ENCODE measurements at regions not wholly inside any gene's neighbourhood (a gene's known extent, or its start where the extent isn't known, plus 50 kb on each side); places are given as distances from the start of the nearest gene placed in this dataset.

DNA sequence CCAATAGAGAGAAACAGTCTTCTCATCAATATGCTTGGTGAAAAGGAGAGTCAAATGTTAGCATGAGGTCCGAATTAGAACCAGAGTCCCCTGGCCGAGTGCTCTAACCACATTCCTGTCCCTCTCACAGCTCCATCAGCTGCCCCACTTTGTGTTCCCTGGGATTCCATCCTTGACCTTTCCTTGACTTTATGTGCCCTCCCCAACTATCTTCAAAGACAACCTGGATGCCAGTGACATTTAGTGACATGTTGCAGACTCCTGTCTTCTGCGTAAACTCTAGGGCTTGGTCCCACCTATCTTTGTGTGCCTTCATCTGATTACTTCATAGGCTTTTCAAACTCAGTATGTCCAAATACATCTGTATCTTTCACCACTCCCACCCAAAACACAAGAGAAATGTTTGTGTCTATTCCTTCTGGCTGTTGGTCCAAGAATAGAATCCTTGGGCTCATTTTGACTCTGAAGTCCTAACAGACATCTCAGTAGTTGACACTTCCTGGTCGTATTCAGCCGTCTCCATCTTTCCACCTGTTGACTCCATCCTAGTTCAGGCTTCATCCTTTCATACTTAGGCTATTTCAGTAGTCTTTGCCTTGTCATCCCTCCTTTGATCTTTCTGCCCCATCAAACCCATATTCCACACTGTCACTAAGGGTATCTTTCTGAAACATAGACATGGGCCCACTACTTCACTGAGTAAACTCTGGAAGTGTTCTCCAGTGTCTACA lies 101.4 kb upstream of the CD180 start:
- DNase-seq (ENCODE audit: low spot score): no peak

DNA sequence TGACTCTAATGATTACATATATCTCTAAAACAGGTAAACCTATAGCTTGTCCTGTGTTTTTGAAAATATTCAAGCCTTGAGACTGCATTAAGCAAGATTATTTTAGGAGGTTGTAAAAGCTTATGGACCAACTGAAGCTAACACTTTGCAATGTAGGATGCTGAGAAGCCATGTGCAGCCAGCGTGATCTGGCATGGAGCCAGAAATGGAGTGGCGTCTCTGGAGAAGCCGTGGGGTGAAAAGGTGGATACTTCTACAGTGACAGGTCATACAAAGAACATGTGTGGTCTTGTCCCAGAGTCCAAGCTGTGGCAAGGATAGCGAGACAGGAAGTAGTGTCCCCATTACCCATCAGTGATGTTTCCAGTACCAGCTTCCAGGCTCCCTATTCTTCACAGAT lies 100.8 kb upstream of the CD180 start:
- no peak for DNase-seq (ENCODE audit: low spot score)

DNA sequence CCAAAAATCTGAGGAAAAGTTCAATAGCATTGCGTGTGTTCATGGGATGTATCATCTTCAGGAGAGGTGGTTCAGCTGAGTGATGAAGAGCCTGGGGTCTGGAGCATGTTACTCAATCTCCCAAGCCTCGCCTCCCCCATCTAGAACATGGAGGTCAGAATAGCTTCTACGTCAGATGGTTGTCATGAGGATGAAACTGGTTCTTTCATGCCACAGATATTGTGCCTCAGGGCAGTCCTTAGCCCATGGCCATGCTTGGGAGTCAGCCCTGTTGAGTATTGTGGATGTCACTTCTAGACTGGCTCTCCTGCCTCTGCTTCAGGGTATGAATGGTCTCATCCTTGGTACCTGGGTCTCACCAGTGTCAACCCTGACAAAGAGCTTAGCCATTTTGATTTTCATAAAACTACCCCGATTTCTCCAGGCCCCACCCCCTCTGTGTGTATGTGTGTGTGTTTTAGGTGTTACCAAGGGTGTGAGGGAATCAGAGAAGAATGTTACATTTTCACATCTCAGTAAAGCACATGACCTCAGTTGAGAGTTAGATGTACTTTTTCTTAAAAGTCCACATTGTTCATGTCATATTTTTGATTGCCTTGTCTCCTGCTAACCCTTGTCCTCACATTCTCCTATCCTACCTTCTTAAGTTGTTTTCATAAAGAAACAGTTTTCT lies 97.8 kb upstream of the CD180 start:
- no peak for DNase-seq (ENCODE audit: low spot score)

DNA sequence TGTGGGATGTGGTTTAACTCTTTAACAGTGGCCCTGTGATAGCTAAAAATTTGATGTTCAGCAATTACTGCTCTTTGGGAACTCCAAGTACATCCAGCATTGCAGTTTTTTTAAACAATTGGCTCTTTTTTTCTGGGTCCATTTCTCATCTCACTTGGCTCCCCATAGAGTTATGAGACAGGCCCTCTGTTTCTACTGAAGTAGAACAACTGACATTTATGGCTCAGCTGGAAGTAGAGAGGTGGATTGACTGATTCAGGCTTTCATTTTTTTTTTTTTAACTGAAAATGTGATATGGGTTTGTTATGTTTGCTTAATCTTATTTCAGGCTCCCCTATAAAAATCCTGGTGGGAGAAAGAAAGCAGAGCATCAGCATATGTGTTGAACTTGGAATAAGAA lies 96.6 kb upstream of the CD180 start:
- DNase-seq (ENCODE audit: low spot score): no peak

DNA sequence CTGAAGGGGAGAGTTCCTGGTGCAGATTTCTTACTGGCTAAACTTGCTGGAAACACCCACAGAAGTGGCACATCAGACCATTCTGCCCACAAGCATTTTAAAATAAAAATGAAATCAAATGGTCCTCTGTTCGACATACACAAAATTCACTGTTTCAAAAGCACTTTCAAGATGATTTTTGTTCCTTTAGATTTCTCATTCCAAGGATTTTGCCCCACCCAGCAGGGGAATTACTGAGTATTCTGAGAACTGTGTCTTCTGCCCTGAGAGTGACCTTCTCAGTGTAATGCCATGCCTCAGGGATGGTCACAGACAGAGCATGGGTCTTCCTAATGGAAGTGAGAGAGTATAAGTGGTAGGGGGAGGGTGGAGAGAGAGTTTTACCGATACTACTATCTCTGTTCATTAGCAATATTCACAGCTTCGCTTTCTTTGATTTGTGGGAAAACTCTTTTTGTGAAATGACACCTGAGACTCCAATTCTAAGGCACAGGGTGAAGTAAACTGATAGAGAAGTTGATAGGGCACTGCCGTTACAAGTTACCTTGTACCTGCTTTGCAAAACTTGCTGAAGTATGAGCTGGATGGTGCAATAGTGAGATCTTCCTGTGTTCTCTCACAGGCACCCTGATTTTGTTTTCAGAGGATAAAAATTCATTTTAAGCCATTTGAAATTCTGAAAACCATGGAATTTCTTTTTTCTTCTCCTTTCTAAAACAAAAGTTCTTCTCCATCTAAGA lies 95.8 kb upstream of the CD180 start:
- DNase-seq (ENCODE audit: low spot score): no peak

DNA sequence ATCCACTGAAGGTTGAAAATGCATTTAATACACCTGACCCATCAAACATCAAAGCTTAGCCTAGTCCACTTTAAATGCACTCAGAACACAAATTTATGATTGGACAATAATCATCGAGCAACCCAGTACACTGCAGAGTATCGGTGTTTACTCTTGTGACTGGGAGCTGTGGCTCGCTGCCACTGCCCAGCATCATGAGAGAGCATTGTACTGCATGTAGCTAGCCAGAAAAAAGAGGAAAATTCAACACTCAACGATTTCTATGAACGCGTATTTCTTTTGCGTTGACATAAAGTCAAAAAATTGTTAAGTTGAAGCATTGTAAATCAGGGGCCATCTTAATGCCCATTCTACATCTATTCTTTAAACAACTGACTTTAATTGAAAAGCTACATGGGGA lies 95.1 kb upstream of the CD180 start:
- peak; percentile 83 for DNase-seq (ENCODE audit: low spot score)

DNA sequence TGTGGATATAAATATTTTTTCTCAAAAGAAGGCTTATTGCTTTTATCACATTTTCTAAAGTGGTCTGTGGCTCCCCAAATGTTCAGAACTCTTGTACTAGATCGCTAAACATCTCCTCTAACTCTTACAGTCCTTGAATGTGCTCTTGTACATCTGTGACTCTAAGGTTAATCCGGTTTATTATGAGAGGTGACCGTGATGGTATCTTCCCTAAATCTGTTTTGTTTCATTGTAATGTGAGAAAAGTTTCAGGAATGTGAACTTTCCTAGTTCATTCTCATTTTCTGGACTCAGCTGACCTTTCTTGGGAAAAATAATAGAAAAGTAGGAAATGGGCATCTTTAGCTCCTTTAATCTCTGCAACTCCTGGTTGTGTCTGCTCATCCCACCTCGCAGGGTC lies 94.5 kb upstream of the CD180 start:
- DNase-seq (ENCODE audit: low spot score): no peak

DNA sequence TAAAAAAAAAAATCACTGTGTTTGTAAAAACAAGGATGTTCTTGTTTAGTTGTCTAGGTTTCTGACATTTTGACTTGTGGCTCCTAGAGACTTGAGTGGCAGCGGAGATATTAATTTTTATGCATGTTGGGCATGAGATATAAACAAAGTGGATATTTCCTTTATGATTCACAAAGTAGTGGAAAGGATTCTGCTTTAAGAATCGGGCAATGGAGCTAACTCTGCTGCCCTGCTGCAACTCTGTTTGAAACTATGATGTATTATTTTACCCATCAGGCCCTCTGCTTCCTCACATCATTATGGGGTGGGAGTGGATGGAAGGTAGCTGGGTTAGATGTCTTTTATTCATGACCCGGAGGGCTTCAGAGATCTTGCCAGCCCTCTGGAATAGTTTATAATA lies 94.1 kb upstream of the CD180 start:
- no peak for DNase-seq (ENCODE audit: low spot score)

DNA sequence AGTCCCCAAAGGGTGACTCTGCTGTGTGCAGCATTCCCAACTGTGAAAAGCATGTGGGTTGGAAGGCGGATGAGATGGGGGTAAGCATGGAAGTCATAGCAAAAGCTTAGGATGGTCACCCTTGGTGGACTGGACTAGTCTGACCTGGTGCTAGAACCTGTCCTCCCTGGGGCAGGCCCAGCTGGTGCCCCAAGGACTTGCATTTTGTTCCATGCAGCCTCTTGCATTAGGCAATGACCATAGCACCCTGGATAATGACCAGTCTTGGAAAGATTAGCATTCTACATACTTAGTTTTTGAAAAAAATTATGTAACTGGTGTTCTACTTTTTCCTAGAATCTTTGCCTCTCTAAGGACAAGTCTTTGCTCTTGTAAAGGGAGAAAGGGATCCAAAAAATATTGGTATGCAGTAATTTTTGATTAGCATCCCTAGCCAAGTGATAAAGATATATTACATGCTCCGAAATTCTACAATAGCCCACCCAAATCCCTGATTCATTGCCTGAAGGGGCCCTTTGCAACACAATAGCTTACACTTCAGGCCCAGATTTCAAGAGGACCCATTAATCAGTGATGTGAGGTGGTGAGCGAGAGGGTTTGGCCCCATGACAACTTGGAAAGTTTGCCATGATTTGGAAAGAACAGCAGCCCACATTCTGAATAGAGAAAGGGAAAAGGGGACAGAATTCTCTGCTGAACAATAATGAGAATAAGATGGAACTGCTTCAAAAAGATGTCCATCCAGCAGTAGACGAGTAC lies 93.3 kb upstream of the CD180 start:
- no peak for DNase-seq (ENCODE audit: low spot score)

DNA sequence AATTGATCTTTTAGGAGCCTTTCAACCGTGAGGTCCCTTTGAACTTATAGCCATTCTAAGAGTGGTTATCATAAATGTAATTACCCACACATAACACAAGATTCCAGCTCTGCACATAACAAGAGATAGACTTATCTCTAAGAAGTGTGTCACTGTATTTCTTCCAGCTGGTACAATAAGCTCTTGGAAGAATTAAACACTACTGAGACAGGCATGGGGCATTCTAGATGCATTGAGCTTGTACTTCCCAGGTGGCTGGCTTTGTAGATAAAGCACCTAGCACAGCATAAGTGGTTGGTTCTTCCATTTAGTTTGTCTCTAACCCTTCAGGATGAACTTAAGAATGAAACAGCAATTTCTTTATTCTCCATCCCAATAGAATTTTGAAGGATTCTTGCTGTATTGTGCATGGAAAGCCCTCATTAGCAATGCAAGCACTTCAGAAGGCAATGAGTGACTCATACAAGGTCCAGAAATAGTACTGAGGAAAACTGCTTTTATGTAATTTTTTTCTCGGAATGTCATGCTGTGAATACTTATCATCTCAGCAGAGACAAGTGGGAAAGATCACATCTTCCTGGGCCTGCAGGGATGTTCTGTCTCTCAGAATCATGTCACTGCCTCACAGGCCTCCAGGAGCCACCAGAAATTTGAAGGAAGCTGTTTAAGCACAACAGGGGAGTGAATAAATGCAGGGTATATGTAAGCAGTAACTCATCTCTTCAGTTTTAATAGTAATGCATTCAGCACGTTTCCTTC lies 91.1 kb upstream of the CD180 start:
- DNase-seq (ENCODE audit: low spot score): no peak

DNA sequence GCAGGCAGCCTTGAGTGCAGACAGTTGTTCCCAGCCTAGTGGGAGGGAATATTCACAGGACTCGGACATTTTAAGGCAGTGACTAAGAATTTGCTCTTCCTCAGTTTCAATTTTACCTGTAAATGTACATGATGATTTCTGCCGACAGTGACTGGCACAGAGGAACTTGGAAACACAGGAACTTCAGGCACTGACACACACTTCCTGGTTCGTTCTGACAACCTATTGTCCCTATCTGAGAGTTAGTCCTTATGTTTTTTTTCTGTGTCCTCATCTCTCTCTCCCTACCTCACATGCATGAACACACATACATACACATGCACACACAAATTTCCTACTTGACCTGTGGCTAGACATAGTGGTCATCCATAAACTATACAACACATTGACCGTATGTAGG lies 89.4 kb upstream of the CD180 start:
- DNase-seq (ENCODE audit: low spot score): no peak

DNA sequence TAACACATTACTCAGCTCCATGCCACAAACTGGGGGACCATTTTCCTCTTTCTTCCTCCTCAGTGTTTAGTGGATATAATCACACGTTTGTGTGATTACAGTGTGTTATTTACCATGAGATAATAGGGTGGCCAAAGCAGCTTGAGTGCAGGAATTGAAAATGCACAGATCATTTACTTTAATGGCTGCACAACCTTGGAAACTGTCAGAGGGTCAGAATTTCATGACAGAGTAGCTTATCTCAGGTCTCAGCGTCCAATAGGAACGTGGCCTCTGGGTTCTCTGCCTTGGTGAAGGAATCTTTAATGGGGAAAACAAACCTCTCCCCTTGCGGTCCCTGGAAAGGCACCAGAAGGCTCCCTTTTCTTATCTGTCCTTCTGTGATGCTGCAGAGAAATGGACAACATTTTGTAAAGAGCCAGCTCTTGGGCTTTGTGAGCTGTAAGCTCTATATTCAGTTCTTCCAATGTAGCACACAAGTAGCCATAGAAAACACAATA lies 87.4 kb upstream of the CD180 start:
- DNase-seq (ENCODE audit: low spot score): no peak

DNA sequence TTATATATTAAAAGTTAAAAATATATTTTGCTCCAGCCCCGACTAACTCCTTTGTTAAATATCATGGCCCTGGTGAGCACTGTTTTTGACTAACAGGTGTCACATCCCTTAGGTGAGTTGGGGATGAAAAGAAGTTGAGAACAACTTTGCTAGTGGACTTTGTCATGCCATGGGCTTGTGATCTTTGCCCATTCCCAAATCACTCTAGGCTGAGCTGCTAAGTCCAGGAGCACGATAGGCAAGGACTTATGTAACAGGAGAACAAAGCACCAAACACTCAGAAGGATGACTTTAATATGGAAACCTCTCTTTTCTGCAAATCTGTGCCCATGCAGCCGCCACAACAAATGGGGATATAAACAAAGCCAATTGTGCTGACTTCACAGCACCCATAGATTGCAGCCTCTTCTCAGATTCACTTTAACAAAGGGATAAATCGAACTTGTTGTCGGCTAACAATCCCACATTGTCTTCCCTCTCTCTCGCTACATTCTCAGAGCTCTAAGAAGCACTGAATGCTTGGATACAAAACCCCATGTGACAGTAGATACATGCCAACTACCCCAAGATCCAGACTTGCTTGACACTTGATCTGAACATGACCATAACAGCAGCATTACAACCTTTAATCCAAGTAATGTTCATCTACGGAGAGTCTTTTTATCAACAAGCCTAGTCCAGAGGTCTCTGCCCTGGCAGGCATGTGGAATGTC lies 86.8 kb upstream of the CD180 start:
- DNase-seq (ENCODE audit: low spot score): peak; percentile 96

DNA sequence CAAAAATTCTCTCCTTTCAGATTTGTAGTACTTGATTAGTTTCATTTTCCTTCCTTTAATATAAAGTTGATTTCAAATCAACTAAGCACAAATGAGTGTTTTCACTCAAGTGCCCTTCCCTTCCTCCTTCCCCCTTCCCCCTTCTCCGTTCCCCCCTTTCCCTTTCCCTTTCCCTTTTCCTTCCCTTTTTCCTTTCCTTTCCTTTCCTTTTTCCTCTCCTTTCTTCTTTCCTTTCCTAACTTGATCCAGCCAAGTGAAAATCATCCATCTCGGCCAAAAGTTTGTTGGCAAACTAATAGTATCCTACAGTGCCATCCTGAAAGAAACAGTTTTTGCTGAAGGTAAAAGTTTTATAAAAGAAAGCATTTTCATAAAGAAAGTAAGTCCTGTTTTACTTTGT lies 85.3 kb upstream of the CD180 start:
- no peak for DNase-seq (ENCODE audit: low spot score)

DNA sequence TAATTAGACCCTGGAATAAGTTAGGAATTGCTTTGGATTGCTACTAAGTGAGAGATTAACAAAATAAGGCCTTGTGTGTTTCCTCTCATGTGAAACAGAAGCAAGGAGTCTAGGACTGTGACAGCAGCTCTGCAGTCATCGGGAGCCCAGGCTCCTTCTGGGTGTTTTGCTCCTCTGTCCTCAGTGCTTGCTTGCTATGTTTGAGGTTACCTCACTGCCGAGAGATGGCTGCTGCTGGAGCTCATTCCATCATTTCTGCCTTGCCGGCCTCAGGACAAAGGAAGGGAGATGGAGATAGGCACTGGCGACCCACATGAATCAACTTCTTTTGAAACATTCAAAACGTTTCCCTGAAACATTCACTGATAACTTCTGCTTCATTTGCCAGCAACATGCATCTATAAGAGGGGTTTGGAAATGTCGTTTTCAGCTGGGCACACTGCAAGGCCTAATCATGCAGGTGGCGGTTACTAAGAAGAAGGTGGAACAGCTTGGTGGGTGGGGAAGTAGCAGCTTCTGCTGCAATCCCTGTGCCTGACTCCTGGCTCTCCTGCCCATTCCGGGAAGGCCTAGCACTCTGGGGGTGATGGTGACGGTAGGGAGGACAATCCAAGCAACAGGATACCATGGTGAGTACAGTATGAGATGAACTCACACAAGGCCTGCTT lies 77.2 kb upstream of the CD180 start:
- no peak for DNase-seq (ENCODE audit: low spot score)

DNA sequence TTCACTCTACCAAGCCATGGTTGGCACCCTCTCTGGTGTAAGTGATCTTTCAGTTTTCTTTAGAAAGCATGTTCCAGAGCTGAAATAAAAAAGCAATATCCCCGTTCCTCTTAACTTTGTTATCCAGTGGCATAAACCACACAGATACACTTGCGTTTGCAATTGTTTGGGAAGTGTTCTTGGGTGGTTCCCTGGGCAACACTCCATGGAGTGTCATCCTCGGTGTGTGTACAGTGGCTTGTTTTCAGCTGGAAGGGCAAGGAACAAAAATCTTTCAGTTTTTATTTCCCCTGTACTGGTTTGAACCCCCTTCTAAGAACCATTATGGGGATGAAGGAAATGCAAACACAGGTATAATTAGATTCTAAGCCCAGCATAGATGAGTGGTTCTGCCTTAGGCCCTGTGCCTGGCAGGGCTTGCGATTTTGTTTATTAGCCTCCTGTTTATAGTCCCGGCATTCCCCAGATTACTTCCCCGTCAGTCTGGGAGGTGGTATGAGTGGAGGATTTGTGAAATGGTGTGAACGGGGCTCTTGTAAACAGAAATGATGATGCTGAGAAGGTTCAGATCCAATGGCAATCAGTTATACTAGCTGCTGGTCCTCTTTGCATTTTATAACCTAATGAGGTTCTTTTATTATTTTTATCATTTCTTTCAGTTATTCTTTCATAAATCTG lies 76.0 kb upstream of the CD180 start:
- no peak for DNase-seq (ENCODE audit: low spot score)

DNA sequence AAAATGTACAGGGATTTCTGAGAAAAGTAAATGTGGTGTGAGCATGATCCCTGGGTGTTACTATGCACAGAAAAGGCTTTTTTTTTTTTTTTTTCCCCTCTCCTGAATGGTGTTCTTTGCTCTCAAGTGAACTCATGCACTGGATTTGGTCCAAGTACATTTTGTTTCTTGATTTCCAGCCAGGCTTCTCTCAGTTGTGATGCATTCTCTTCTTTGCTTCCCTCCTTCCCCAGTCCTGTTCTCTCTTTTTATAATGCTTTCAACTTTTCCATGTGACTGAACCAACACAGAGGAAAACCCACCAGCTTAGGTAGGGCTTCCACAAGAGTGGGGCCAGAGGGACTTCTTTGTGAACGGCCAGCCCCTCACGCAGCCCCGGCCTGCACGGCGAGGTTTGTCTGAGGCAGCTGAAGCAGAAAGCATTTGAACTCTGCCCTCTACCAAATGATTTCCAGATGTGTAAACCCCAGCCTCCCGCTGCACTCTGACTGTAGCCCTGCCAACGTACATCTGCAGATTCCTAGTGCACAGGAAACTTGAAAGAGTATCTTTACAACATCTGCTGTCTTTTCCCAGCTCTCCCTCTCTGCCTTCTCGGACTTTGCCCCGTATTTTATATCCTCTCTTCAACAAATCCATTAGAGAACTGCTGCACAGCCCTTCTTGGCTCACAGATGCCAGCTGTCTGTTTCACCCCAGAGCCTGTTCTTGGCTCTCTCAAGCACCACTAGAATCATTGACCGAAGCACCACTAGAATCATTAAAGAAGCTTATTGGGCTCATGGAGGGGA lies 71.8 kb upstream of the CD180 start:
- peak; percentile 88 for DNase-seq (ENCODE audit: low spot score)

DNA sequence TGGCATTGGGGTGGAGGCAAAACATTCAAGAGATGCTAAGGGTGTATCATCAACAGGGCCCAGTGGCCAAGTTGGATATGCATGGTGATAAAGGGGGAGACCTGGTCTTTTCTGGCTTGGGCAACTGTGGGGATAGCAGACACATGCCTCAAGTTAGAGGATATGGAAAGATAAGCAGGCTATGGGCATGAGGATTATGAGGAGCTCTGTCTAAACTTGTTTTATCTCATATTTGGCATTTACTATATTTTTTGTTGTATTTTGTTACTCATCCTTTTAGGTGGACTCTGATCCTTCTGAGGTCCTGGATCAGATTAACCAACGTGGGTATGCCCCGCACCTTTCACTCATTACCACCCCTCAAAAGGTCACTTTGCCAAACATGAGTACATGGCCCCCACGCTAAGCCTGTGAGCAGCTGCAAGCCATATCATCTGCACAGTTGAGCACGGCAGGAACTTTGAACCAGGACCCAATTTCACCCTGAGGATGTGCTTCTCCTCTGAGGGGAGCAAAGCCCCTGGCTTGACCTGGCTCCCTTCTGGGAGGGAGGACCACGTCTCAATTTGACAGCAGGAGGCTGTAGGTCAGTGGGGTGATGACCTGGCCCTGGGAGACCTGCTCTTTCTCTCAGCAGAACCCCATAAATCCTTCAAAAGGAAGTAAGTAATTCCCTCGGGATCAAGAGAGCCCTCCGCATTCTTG lies 71.1 kb upstream of the CD180 start:
- DNase-seq (ENCODE audit: low spot score): peak; percentile 37

Measured in Ammon's horn (tissue), 1 donor.